ENCODE measurements at regions not wholly inside any gene's neighbourhood (a gene's known extent, or its start where the extent isn't known, plus 50 kb on each side); places are given as distances from the start of the nearest gene placed in this dataset.
"Not testable (repeated sequence)": the region's sequence is repeated elsewhere in the genome, so short reads cannot be mapped to it uniquely, and the experiment has no call there.

- not testable (repeated sequence) for H3K4me1 Mint-ChIP-seq; H3K36me3 Mint-ChIP-seq (ENCODE audit: insufficient read depth); H3K4me3 Mint-ChIP-seq; H3K27ac Mint-ChIP-seq (ENCODE audit: low read depth); H3K27me3 Mint-ChIP-seq; ATAC-seq (replicated peaks; ENCODE audit: extremely low read depth, poor library complexity, severe bottlenecking); DNase-seq (ENCODE audit: low spot score in 2 of 2)
- H3K9me3 Mint-ChIP-seq, result peaks cover 11% of the 10 kb centered on the region
Observed at GRCh38 chr5:6094180-6094579, 284.2 kb downstream of the MED10 start.

DNA sequence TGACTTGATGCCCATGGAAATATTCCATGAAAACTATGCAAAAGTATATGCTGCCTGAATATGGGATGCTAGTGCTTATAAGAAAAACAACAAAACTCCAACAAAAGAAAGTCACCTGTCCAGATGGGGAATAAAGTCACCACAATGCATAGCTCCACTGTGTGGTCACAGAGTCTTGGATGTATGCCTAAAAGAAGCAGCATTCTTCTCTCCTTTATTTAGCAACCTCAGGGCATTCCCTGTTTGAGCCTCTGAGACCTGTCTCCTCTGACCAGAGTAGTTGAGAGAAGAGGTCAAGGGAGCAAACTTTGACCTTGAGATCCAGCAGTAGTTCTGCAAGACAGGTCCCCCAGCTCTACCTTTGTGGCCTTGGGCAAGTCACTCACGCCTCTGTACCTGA lies 287.5 kb downstream of the MED10 start:
- H3K27me3 Mint-ChIP-seq, result no peaks in the 10 kb centered on the region
- no peaks in the 10 kb centered on the region for H3K36me3 Mint-ChIP-seq (ENCODE audit: insufficient read depth)
- no peaks in the 10 kb centered on the region for H3K4me1 Mint-ChIP-seq
- H3K27ac Mint-ChIP-seq (ENCODE audit: low read depth), result no peak overlapping the region
- ATAC-seq (replicated peaks; ENCODE audit: extremely low read depth, poor library complexity, severe bottlenecking), result no peak
- no peak overlapping the region for H3K4me3 Mint-ChIP-seq
- H3K9me3 Mint-ChIP-seq, result peaks cover 5% of the 10 kb centered on the region
- DNase-seq (ENCODE audit: low spot score in 2 of 2), result no peak

- DNase-seq (ENCODE audit: low spot score in 2 of 2), result no peak
- H3K27me3 Mint-ChIP-seq, result no peaks in the 10 kb centered on the region
- no peaks in the 10 kb centered on the region for H3K4me1 Mint-ChIP-seq
- H3K36me3 Mint-ChIP-seq (ENCODE audit: insufficient read depth), result no peaks in the 10 kb centered on the region
- no peak overlapping the region for H3K4me3 Mint-ChIP-seq
- H3K9me3 Mint-ChIP-seq, result peaks cover 5% of the 10 kb centered on the region
- no peak for ATAC-seq (replicated peaks; ENCODE audit: extremely low read depth, poor library complexity, severe bottlenecking)
- no peak overlapping the region for H3K27ac Mint-ChIP-seq (ENCODE audit: low read depth)
Observed at GRCh38 chr5:6090079-6090654, 288.2 kb downstream of the MED10 start.

GRCh38 chr5:6088706-6089105 lies 289.6 kb downstream of the MED10 start:
- Mint-ChIP-seq H3K27ac (ENCODE audit: low read depth) (no peak overlapping the region), H3K9me3 (peaks cover 5% of the 10 kb centered on the region), H3K4me1 (no peaks in the 10 kb centered on the region), H3K4me3 (no peak overlapping the region), H3K36me3 (ENCODE audit: insufficient read depth) (no peaks in the 10 kb centered on the region), H3K27me3 (no peaks in the 10 kb centered on the region)
- no peak for DNase-seq (ENCODE audit: low spot score in 2 of 2)
- no peak for ATAC-seq (replicated peaks; ENCODE audit: extremely low read depth, poor library complexity, severe bottlenecking)

DNA sequence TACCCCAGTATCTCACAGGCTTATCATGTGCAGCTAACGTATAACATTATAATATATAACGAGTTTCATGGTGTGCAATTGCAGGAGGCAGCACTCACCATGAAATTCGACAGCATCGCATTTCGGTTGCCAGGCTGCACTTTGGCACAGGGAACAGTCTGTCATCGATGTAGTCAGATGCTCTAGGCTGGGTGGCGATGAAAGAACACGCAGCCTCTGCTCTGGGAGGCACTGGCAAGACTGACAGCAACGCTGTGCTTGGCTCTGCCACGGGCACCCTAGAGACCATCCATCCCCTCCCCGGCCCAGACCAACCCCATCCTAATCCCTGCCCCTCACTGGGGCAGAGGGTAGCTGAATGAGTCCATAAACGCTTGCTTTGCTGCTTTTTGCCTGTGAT lies 290.8 kb downstream of the MED10 start:
- no peak for DNase-seq (ENCODE audit: low spot score in 2 of 2)
- no peaks in the 10 kb centered on the region for H3K27me3 Mint-ChIP-seq
- no peak overlapping the region for H3K4me3 Mint-ChIP-seq
- H3K27ac Mint-ChIP-seq (ENCODE audit: low read depth), result no peak overlapping the region
- no peaks in the 10 kb centered on the region for H3K4me1 Mint-ChIP-seq
- peaks cover 12% of the 10 kb centered on the region for H3K9me3 Mint-ChIP-seq
- ATAC-seq (replicated peaks; ENCODE audit: extremely low read depth, poor library complexity, severe bottlenecking), result no peak
- no peaks in the 10 kb centered on the region for H3K36me3 Mint-ChIP-seq (ENCODE audit: insufficient read depth)

- no peak for ATAC-seq (replicated peaks; ENCODE audit: extremely low read depth, poor library complexity, severe bottlenecking)
- no peaks in the 10 kb centered on the region for H3K27me3 Mint-ChIP-seq
- peaks cover 15% of the 10 kb centered on the region for H3K9me3 Mint-ChIP-seq
- H3K36me3 Mint-ChIP-seq (ENCODE audit: insufficient read depth), result no peaks in the 10 kb centered on the region
- no peaks in the 10 kb centered on the region for H3K4me1 Mint-ChIP-seq
- H3K4me3 Mint-ChIP-seq, result no peak overlapping the region
- H3K27ac Mint-ChIP-seq (ENCODE audit: low read depth), result no peak overlapping the region
- no peak for DNase-seq (ENCODE audit: low spot score in 2 of 2)
Observed at GRCh38 chr5:6086871-6087270, 291.5 kb downstream of the MED10 start.

GRCh38 chr5:6085341-6085860 lies 292.9 kb downstream of the MED10 start:
- H3K27ac Mint-ChIP-seq (ENCODE audit: low read depth), result no peak overlapping the region
- H3K4me3 Mint-ChIP-seq, result no peak overlapping the region
- no peak for ATAC-seq (replicated peaks; ENCODE audit: extremely low read depth, poor library complexity, severe bottlenecking)
- H3K36me3 Mint-ChIP-seq (ENCODE audit: insufficient read depth), result no peaks in the 10 kb centered on the region
- peaks cover 17% of the 10 kb centered on the region for H3K9me3 Mint-ChIP-seq
- H3K4me1 Mint-ChIP-seq, result no peaks in the 10 kb centered on the region
- DNase-seq (ENCODE audit: low spot score in 2 of 2), result no peak
- H3K27me3 Mint-ChIP-seq, result no peaks in the 10 kb centered on the region

- DNase-seq (ENCODE audit: low spot score in 2 of 2) (no peak), ATAC-seq (replicated peaks; ENCODE audit: extremely low read depth, poor library complexity, severe bottlenecking) (no peak)
- Mint-ChIP-seq H3K27ac (ENCODE audit: low read depth) (no peak overlapping the region), H3K36me3 (ENCODE audit: insufficient read depth) (no peaks in the 10 kb centered on the region), H3K4me3 (no peak overlapping the region), H3K9me3 (peaks cover 17% of the 10 kb centered on the region), H3K27me3 (no peaks in the 10 kb centered on the region), H3K4me1 (no peaks in the 10 kb centered on the region)
Observed at GRCh38 chr5:6084836-6085235, 293.5 kb downstream of the MED10 start.

DNA sequence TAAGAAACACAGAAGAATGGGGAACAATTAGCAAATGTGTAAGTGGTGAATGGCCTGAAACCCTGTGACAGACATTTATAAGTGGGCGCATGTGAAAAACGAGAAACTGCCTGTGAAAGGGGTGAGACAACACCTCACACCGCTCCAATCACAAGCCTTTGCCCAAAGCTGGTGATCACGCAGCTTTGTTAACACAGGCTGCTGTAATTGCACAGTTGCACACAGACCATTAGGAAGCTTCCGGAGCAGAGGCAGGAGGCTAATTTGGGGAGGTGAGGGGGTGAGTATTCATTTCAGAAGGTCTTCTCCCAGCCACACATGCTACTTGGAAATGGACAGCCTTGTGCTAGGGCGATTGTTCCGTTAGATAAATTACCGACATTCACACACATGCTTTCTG lies 294.0 kb downstream of the MED10 start:
- peaks cover 17% of the 10 kb centered on the region for H3K9me3 Mint-ChIP-seq
- no peak for DNase-seq (ENCODE audit: low spot score in 2 of 2)
- H3K27ac Mint-ChIP-seq (ENCODE audit: low read depth), result no peak overlapping the region
- no peaks in the 10 kb centered on the region for H3K4me1 Mint-ChIP-seq
- no peaks in the 10 kb centered on the region for H3K36me3 Mint-ChIP-seq (ENCODE audit: insufficient read depth)
- H3K27me3 Mint-ChIP-seq, result no peaks in the 10 kb centered on the region
- no peak overlapping the region for H3K4me3 Mint-ChIP-seq
- no peak for ATAC-seq (replicated peaks; ENCODE audit: extremely low read depth, poor library complexity, severe bottlenecking)

DNA sequence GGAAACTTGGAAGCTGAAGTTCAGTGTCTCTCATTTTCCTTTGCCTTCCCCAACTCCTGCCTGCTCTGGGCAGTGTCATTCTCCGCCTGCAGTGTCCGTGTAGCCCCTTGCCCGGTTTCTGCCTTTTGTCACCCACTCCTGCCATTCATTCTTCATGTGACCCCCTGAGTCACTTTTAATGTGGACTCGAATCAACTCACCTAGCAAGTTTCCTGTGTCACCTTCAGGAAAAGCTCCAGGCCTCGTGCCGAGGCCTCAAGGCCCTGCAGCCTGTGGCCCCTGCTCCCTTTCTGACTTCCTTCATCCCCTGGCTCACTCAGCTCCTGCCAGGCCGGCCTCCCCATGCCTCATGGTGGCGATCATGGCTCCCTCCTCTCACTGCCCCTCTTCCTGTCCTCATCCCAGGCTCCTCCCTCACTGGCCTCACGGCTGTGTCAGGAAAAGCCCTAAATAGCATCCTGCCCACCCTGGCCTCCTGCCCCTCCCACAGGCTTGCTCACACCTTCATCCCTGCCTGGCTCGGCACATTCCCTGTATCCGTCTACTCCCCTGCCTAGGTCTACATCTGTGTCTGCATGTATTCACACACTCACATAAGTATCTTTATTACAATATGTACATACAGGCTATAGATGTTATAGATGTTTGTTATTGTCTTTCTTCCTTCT lies 294.9 kb downstream of the MED10 start:
- no peak for DNase-seq (ENCODE audit: low spot score in 2 of 2)
- Mint-ChIP-seq H3K4me1 (no peaks in the 10 kb centered on the region), H3K36me3 (ENCODE audit: insufficient read depth) (no peaks in the 10 kb centered on the region), H3K9me3 (peaks cover 17% of the 10 kb centered on the region), H3K27me3 (no peaks in the 10 kb centered on the region), H3K4me3 (no peak overlapping the region), H3K27ac (ENCODE audit: low read depth) (no peak overlapping the region)
- ATAC-seq (replicated peaks; ENCODE audit: extremely low read depth, poor library complexity, severe bottlenecking), result no peak

GRCh38 chr5:6082685-6083084 lies 295.7 kb downstream of the MED10 start:
- H3K4me3 Mint-ChIP-seq, result no peak overlapping the region
- ATAC-seq (replicated peaks; ENCODE audit: extremely low read depth, poor library complexity, severe bottlenecking) (no peak), DNase-seq (ENCODE audit: low spot score in 2 of 2) (no peak)

DNA sequence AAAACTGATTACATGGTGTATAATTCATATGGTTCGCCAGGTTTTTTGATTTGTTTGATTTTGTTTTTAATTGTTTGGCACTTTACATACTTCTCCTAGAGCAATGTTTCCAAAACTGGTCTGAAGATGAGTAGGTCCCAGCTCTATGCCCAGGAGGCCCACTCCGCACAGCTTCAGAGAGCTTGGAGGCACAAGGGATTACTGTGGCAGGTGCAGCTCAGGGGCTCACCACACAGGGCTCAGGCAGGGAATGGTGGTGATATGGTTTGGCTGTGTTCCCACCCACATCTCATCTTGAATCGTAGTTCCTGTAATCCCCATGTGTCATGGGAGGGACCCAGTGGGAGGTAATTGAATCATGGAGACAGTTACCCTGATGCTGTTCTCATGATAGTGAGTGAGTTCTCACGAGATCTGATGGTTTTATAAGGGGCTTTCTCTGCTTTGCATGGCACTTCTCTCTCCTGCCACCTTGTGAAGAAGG lies 296.6 kb downstream of the MED10 start:
- no peak for DNase-seq (ENCODE audit: low spot score in 2 of 2)
- Mint-ChIP-seq H3K27me3 (no peaks in the 10 kb centered on the region), H3K4me1 (no peaks in the 10 kb centered on the region), H3K9me3 (peaks cover 17% of the 10 kb centered on the region), H3K4me3 (no peak overlapping the region), H3K36me3 (ENCODE audit: insufficient read depth) (no peaks in the 10 kb centered on the region), H3K27ac (ENCODE audit: low read depth) (no peak overlapping the region)
- ATAC-seq (replicated peaks; ENCODE audit: extremely low read depth, poor library complexity, severe bottlenecking), result no peak

More at GRCh38 chr5:6082685-6083084, 295.7 kb downstream of the MED10 start:
- Mint-ChIP-seq H3K36me3 (ENCODE audit: insufficient read depth) (no peaks in the 10 kb centered on the region), H3K27me3 (no peaks in the 10 kb centered on the region), H3K4me1 (no peaks in the 10 kb centered on the region), H3K27ac (ENCODE audit: low read depth) (no peak overlapping the region), H3K9me3 (peaks cover 17% of the 10 kb centered on the region)

Data from central memory CD8-positive, alpha-beta T cell (primary cell).